IMR-90 (cell line): ENCODE measurements at regions not wholly inside any gene's neighbourhood (a gene's known extent, or its start where the extent isn't known, plus 50 kb on each side); places are given as distances from the start of the nearest gene placed in this dataset.

ENCODE experiments used
- CEBPB ChIP-seq: IDR thresholded peaks from 2 replicates; pipeline ENCODE4 v1.6.1; 2012; ENCODE audit warnings: low read depth, low read length, improper control_type of control experiment
- CHD1 ChIP-seq: IDR thresholded peaks from 2 replicates; pipeline ENCODE4 v1.6.1; 2012; ENCODE audit warnings: low read depth, low read length, improper control_type of control experiment
- CTCF ChIP-seq: conservative IDR thresholded peaks from 2 replicates; pipeline ENCODE4 v1.5.1; 2012; ENCODE audit warnings: mild to moderate bottlenecking, low read depth, low read length, improper control_type of control experiment
- ELK1 ChIP-seq: fragments of 150-350 bp; IDR thresholded peaks from 2 replicates; pipeline ENCODE4 v1.6.1; 2016; ENCODE audit warnings: low read depth, mild to moderate bottlenecking, low read length, moderate library complexity, borderline replicate concordance
- FOS ChIP-seq: fragments of 150-350 bp; IDR thresholded peaks from 2 replicates; pipeline ENCODE4 v1.6.1; 2016; ENCODE audit warnings: low read depth, low read length
- MAFK ChIP-seq: IDR thresholded peaks from 2 replicates; pipeline ENCODE4 v1.6.1; 2012; ENCODE audit warnings: low read depth, low read length, improper control_type of control experiment
- MAZ ChIP-seq: IDR thresholded peaks from 2 replicates; pipeline ENCODE4 v1.6.1; 2012; ENCODE audit warnings: low read depth, mild to moderate bottlenecking, low read length, improper control_type of control experiment, moderate library complexity, borderline replicate concordance
- POLR2A ChIP-seq: IDR thresholded peaks from 2 replicates; pipeline ENCODE4 v1.6.1; 2012; ENCODE audit warnings: mild to moderate bottlenecking, low read depth, low read length
- RAD21 ChIP-seq: IDR thresholded peaks from 2 replicates; pipeline ENCODE4 v1.6.1; 2012; ENCODE audit warnings: low read length, improper control_type of control experiment
- RFX5 ChIP-seq: IDR thresholded peaks from 2 replicates; pipeline ENCODE4 v1.8.0; 2012; ENCODE audit warnings: low read depth, mild to moderate bottlenecking, low read length, moderate library complexity
- USF2 ChIP-seq: fragments of 150-350 bp; IDR thresholded peaks from 2 replicates; pipeline ENCODE4 v1.6.1; 2017; ENCODE audit warnings: mild to moderate bottlenecking, antibody characterized with exemption, low read length, low read depth

- TF ChIP-seq MAZ (no peak), CTCF (no peak), USF2 (no peak), RFX5 (no peak), ELK1 (no peak), POLR2A (no peak), CHD1 (no peak), CEBPB (no peak), MAFK (no peak), RAD21 (no peak), FOS (no peak)
Measured at GRCh38 chr9:24385077-24385476, 160.6 kb downstream of the IZUMO3 start.
